ENCODE measurements at regions not wholly inside any gene's neighbourhood (a gene's known extent, or its start where the extent isn't known, plus 50 kb on each side); places are given as distances from the start of the nearest gene placed in this dataset.

- intact Hi-C loops (cut with DNase I), result no loop called here
- no peak for DNase-seq (ENCODE audit: low spot score)
These were observed 222.0 kb upstream of the UBE2E2 start for GRCh38 chr3:22981166-22981565.

DNA sequence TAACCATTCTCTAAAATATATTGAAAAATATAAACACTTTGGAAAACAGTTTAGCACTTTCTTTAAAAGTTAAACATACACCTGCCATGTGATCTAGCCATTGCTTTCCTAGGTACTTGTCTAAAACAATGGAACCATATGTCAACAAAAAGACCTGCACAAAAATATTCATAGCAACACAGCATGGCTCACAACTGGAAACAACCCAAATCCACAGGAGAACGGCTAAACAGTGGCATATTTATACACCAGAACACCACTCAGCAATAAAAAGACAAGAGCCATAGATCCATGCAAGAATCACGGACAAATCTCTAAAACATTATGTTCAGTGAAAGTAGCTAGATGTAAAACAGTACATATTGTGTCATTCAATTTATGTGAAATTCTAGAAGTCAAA lies 221.3 kb upstream of the UBE2E2 start:
- intact Hi-C loops (cut with DNase I), result no loop called here
- DNase-seq (ENCODE audit: low spot score), result no peak

DNA sequence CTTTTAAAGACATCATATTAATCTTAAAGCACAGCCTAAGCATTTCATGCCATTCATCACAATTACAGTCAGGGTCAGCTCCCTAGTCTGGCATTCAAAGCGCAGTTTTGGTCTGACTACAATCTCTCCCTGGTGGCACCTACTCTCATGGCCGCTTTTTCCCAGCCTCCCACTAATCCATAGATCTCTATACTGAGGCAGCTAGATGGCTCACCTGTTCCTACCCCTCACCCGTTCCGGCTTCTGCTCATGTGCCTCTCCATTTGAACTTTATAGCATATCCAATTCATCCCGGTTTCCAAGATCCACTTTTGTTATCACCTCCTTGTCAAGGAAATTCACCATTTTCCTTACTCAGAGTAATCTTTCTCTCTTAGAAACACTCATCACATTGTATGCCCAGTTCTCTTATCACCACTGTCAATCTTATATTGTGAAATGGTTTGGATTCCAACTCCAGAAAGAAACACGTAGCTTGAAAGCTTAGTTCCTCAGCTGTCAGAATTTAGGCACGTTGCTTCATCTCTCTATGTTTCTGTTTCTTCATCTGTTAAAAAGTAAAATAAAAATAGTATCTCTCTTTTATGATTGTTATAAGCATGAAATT lies 220.0 kb upstream of the UBE2E2 start:
- intact Hi-C loops (cut with DNase I), result no loop called here
- DNase-seq (ENCODE audit: low spot score), result no peak

DNA sequence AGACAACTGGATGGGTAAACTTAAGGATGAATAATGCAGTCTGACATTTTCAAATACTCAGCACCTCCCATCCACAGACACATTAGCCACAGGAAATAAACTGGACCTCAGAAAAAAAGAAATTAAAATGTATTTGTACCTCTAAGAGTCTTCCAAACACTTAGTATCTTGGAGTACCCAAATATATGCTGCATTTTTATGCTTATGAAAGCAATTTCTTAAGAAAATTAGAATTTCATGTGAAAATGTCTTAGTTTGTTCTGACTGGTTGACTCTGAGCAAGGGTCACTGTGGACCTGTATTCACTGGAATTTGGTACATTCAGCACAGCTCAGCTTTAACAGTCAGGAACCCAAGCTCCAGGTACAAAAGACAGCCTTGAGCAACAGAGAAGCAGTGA lies 216.2 kb upstream of the UBE2E2 start:
- intact Hi-C loops (cut with DNase I), result no loop called here

DNA sequence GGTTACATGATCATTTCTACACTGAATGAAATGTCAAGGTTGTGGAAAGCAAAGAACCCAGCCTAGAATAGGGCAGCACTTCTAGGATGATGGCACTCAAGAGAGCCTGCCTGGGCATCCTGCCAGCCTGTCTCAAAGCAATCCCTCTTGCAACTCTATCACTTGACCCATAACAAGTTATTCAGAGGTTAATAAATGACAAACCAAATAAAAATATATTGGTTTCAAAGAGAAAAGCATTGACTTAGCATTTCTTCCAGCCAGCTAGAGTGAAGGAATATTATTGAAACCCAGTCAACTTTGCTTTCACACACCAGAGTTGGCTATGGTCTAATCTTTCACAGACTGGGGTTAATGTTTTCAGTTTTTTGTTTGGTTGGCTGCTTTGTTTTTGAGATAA lies 214.6 kb upstream of the UBE2E2 start:
- intact Hi-C loops (cut with DNase I), result no loop called here
- no peak for DNase-seq (ENCODE audit: low spot score)

More for the DNA sequence above, 216.2 kb upstream of the UBE2E2 start:
- DNase-seq (ENCODE audit: low spot score), result no peak

DNA sequence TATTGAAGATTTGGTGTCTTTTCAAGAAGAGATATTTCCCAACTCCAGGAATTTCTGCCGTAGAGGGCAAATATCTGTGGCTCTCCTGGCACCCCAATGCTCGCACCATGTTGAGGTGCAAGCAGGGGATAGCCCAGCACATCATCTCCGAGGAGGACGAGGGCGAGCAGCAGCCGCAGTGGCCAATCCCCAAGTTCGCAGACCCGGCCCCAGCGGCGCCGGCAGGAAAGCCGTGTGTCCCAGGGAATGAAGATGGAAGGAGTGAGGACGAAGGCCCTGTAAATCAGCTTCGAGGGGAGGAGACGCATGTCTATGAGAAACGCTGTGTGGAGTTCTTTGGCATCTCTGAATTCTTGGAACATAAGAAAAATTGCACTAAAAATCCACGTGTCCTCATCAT lies 213.4 kb upstream of the UBE2E2 start:
- DNase-seq (ENCODE audit: low spot score), result no peak
- intact Hi-C loops (cut with DNase I), result no loop called here

- intact Hi-C loops (cut with DNase I), result no loop called here
These were observed 212.6 kb upstream of the UBE2E2 start for GRCh38 chr3:22990291-22991200.

GRCh38 chr3:22994781-22995180 lies 208.3 kb upstream of the UBE2E2 start:
- DNase-seq (ENCODE audit: low spot score), result no peak
- intact Hi-C loops (cut with DNase I), result no loop called here

More at GRCh38 chr3:22990291-22991200, 212.6 kb upstream of the UBE2E2 start:
- no peak for DNase-seq (ENCODE audit: low spot score)

- intact Hi-C loops (cut with DNase I), result no loop called here
- no peak for DNase-seq (ENCODE audit: low spot score)
These were observed 206.1 kb upstream of the UBE2E2 start for GRCh38 chr3:22996920-22997571.

DNA sequence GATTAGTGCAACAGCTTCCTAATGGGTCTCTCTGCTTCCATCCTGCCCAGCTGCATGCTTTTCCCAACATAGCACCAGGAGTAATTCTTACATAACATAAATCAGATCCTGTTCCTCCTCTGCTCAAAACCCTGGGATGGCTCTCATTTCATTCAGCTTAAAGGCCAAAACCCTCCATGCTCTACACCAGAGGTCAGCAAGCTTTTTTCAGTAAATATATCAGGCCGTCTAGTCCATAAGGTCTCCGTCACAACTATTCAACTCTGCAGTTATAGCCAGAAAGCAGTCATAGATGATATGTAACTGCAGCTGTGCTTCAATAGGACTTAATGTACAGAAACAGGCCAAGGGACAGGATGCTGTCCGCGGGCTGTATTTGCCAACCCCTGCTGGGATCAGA lies 202.8 kb upstream of the UBE2E2 start:
- intact Hi-C loops (cut with DNase I), result no loop called here
- DNase-seq (ENCODE audit: low spot score), result no peak

GRCh38 chr3:23002151-23002550 lies 201.0 kb upstream of the UBE2E2 start:
- DNase-seq (ENCODE audit: low spot score), result no peak
- intact Hi-C loops (cut with DNase I), result no loop called here

DNA sequence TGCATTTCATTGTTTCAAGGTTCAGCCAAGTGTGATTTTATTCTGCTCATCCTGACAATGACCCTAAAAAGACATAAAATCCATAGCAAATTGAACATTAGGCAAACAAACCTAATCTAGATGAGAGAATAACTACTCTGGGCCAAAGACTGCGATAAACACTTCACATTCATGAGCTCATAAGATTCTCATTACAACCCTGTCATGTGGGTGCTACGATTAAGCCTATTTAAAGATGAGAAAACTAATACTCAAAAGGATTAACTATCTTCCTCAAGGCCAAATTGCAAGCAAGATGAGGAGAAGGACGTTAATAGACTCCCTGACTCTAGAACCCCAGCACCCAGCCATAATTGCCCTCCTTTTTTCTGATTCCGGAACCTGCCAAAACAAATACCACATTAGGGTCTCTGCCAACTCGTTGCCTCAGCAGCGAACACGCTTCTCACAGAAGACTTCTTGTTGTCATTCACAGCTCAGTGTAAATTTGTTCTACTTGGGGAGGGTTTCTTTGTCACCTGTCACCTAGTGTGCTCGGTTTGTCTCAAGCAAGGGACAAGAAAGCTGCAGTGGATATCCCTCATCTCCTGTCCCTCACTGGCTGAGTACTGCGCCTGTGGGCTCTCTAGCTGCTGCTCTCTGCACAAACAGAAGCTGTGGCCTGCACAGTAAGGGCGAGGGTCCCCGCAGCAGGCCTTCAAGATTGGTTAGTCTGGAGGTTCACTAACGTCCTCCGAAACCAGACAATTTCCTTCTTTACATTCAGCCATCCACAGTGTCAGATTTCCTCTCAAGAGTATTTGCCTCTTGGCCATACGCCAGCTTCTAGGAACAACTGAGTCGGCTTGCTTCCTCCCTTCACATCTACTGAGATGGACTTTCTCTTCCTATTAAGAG lies 200.0 kb upstream of the UBE2E2 start:
- DNase-seq (ENCODE audit: low spot score), result no peak
- intact Hi-C loops (cut with DNase I), result no loop called here

DNA sequence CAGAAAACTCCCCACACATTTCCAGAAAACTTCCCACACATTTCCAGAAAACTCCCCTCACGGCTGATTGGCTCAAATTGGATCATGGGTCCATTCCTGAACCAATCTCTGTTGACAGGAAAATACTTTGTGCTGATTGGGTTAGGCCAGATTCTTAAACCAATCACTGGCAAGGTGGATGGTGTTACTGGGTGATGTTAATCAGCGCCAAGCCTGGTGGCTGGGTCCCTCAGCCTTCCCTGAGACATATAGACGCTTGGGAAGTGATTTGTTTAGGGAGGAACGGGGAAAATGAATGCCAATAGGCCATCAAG lies 199.4 kb upstream of the UBE2E2 start:
- intact Hi-C loops (cut with DNase I), result no loop called here
- DNase-seq (ENCODE audit: low spot score), result no peak

DNA sequence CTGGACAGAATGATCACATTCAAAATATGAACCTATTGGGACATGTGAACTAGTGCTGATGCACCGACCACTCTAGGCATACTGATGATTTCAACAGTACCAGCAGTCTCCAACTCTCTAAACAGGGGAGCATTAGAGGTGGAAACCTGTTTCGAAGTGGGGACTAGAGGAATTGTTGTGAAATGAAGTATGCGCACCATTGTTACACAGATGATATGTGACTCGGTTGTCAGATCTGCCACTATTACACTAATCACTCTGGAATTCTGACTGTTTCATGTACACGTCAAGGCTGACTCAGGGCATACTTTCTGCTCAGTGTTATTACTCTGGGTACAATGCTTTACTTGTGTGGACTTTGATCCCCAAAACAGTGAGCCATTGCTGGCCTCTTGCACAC lies 198.2 kb upstream of the UBE2E2 start:
- DNase-seq (ENCODE audit: low spot score), result no peak
- intact Hi-C loops (cut with DNase I), result no loop called here

- intact Hi-C loops (cut with DNase I), result no loop called here
- DNase-seq (ENCODE audit: low spot score), result no peak
These were observed 185.3 kb upstream of the UBE2E2 start for GRCh38 chr3:23017801-23018200.

DNA sequence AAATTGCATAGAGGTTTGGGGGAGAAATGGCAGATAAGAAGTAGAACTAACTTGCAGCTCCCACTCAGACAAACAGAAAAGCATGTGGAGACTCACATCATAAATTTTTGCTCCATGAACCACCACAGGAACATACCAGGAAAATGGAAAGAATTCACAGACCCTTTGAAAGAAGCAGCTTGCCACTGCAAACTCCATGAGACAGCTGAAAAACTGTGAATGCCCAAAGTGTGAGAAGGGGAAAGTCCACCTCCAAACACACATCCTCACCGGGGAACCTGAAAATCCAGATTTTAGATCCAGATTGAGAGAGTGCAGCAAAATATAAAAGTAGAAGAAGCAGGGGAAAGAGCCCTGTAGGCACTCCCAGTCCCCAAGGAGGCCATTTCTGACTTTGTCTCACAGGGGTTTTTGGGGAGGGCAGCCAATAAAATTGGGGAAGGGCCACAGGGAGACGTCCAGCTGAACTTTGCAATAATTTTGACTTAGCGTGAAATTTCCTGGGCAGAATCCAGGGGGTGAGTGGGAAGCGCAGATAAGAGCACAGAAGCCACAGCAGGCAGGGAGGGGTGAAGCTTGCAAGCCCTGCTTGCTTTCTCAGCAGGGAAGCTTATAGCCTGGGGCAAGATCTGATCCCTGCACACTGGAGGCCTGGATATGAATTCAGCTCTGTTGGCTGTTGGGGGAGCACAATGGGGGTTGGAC lies 183.4 kb upstream of the UBE2E2 start:
- intact Hi-C loops (cut with DNase I), result no loop called here
- no peak for DNase-seq (ENCODE audit: low spot score)

- DNase-seq (ENCODE audit: low spot score), result no peak
- intact Hi-C loops (cut with DNase I), result no loop called here
These were observed 174.8 kb upstream of the UBE2E2 start for GRCh38 chr3:23028294-23028693.

DNA sequence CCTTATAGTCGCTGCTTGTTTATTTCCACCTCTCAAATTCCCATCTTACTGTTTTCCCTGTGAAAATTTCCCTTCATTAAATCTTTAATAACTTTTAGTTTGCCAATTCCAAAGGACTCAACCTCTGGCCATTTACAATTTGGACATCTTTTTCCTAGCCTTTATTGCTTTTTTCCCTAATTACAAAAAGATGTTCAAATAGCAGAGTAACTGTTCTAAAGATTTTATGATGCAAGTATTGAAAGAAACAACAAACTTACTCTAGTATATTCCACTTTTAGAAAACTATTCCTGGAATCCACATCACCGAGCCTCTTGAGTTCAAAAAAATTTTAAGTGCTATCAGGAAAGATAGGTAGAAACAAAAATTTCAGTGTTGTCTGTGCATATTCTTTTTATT lies 174.1 kb upstream of the UBE2E2 start:
- no peak for DNase-seq (ENCODE audit: low spot score)
- intact Hi-C loops (cut with DNase I), result no loop called here

DNA sequence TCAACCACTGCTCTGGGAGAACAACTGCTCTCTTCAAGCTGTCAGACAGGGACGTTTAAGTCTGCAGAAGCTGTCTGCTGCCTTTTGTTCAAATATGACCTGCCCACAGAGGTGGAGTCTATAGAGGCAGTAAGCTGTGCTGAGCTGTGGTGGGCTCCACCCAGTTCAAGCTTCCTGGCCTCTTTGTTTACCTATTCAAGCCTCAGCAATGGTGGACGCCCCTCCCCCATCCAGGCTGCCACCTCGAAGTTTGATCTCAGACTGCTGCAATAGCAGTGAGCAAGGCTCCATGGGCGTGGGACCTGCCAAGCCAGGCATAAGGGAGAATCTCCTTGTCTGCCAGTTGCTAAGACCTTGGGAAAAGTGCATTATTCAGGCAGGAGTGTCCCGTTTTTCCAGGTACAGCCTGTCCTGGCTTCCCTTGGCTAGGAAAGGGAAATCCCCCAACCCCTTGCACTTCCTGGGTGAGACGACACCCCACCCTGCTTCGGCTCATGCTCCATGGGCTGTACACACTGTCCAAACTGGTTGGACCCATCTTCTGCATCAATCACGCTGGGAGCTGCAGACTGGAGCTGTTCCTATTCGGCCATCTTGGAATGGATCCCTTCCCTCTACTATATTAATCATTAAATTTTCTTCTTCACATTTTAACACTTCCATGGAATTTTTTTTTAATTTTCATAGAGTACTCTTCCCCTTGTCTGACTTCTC lies 167.0 kb upstream of the UBE2E2 start:
- DNase-seq (ENCODE audit: low spot score), result no peak
- intact Hi-C loops (cut with DNase I), result no loop called here

Data from cardiac septum (tissue), 1 donor.